OCI-LY3 (cell line): ENCODE measurements at regions not wholly inside any gene's neighbourhood (a gene's known extent, or its start where the extent isn't known, plus 50 kb on each side); places are given as distances from the start of the nearest gene placed in this dataset.

ENCODE experiments used
- H2AFZ ChIP-seq: fragments of 200-600, 300-600 bp; shearing (Covaris generic); 2 replicates; pipeline ENCODE4 v1.6.0; 2014; ENCODE audit warnings: antibody characterized with exemption, low read depth, low read length
- H3K27ac ChIP-seq: fragments of 200-600, 300-600 bp; sonication (generic); 2 replicates; pipeline ENCODE4 v1.5.1; 2014; ENCODE audit warnings: mild to moderate bottlenecking, low read length, moderate library complexity, mixed read lengths
- H3K27me3 ChIP-seq: fragments of 200-600, 300-600 bp; sonication (generic); 2 replicates; pipeline ENCODE4 v1.6.1; 2014; ENCODE audit warnings: low read depth, low read length, mixed read lengths
- H3K36me3 ChIP-seq: fragments of 200-600, 300-600 bp; sonication (generic); replicated peaks from 2 replicates; pipeline ENCODE3; 2014; ENCODE audit warnings: low read depth, low read length, mixed read lengths
- H3K4me1 ChIP-seq: fragments of 300-600, 200-600 bp; sonication (generic); 2 replicates; pipeline ENCODE4 v1.6.1; 2014; ENCODE audit warnings: low read length, mixed read lengths
- H3K4me2 ChIP-seq: fragments of 200-600, 300-600 bp; sonication (generic); 2 replicates; pipeline ENCODE4 v1.6.1; 2014; ENCODE audit warnings: low read length, mixed read lengths
- H3K4me3 ChIP-seq: fragments of 300-600, 200-600 bp; sonication (generic); 2 replicates; pipeline ENCODE4 v1.5.1; 2014; ENCODE audit warnings: antibody characterized with exemption, mild to moderate bottlenecking, low read length, moderate library complexity
- H3K79me2 ChIP-seq: fragments of 300-600, 200-600 bp; shearing (Covaris generic); 2 replicates; pipeline ENCODE4 v1.6.1; 2014; ENCODE audit warnings: mild to moderate bottlenecking, low read length, mixed read lengths
- H3K9ac ChIP-seq: fragments of 300-600, 200-600 bp; shearing (Covaris generic); 2 replicates; pipeline ENCODE4 v1.6.0; 2014; ENCODE audit warnings: mild to moderate bottlenecking, low read length, moderate library complexity
- H3K9me3 ChIP-seq: fragments of 200-600, 300-600 bp; shearing (Covaris generic); 2 replicates; pipeline ENCODE4 v1.6.1; 2014; ENCODE audit warnings: low read length, mixed read lengths; ENCODE audit not compliant: insufficient read depth
- H4K20me1 ChIP-seq: fragments of 200-600, 300-600 bp; sonication (generic); 2 replicates; pipeline ENCODE4 v1.6.1; 2016; ENCODE audit warnings: low read length, mixed read lengths; ENCODE audit not compliant: insufficient read depth
- CTCF ChIP-seq: fragments of 200-600, 300-600 bp; sonication (generic); IDR thresholded peaks from 2 replicates; pipeline ENCODE4 v1.5.1; 2014; ENCODE audit warnings: antibody characterized with exemption, low read length, low read depth
- EZH2phosphoT487 ChIP-seq: fragments of 200-600 bp; shearing (Covaris generic); IDR thresholded peaks from 2 replicates; pipeline ENCODE4 v1.6.1; 2018; ENCODE audit warnings: antibody characterized with exemption, mixed run types, low read depth

DNA sequence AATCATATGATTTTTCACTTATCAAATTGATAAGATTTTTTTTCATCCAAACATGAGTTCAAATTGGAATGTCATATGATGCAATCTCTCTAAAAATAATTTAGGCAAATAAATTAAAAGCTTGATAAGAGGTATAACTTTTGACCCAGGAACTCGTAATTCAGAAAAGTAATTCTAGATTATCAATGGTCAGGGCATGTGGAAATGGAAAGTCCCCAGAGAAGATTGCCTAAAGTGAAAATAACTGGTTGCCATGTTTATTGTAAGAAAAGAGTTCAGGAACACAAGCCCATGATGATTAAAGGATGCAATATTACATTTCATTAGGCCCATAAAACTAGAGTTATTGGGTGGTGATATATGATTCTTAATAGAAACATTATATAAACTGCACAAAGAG lies 1514.8 kb downstream of the SI start:
- Histone ChIP-seq H3K79me2 (no peaks in the 10 kb centered on the region), H4K20me1 (no peaks in the 10 kb centered on the region), H2AFZ (no peak overlapping the region), H3K36me3 (no peaks in the 10 kb centered on the region), H3K27ac (no peak overlapping the region), H3K4me1 (peaks cover 7% of the 10 kb centered on the region; the same call in 1 of the 2 replicates), H3K9ac (no peak overlapping the region), H3K4me2 (no peak overlapping the region), H3K27me3 (no peaks in the 10 kb centered on the region), H3K9me3 (no peaks in the 10 kb centered on the region), H3K4me3 (no peak overlapping the region)
- no peak for TF ChIP-seq CTCF
- no peak for TF ChIP-seq EZH2phosphoT487

DNA sequence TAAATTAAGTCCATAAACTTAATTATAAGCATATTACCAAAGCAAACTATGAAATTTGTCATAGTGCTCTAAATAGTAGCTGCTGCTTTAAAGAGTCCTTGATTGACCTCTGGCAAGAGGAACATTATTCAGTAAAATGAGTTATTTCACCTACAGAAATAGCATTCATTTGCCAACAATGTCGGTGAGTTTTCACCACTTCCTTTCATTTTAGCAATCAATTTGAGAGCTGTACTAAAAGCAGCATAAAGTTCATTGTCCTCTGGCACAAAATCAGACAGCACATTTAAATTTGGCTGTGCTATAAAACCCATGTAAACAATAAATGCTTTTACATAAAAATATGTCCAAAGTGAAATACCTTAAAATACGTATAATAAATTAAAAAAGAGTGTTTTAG lies 1515.7 kb downstream of the SI start:
- no peaks in the 10 kb centered on the region for H4K20me1 ChIP-seq

DNA sequence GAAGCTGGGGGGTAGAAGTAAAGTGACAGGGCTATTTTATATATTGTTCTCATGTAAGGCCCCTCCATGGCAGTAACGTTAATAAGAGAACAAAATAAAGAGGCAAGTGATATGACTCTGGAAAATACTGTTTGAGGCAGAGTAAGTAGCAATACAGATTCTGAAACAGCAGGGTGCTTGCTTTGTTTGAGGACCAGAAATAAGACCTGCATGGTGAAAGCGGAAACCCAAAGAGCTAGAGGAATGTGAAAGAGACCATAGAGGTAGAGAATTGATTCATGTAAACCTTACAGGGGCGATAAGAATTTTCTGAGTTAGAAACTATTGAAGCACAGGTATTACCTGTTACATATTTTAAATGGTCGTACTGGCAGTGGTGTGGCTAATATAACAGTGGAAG lies 1517.1 kb downstream of the SI start:
- Histone ChIP-seq H3K79me2 (no peaks in the 10 kb centered on the region), H3K9me3 (no peaks in the 10 kb centered on the region), H3K27ac (no peak overlapping the region), H3K36me3 (no peaks in the 10 kb centered on the region), H2AFZ (peak overlapping the region; percentile 69; the same call in 1 of the 2 replicates), H3K9ac (no peak overlapping the region), H4K20me1 (no peaks in the 10 kb centered on the region), H3K4me1 (peaks cover 7% of the 10 kb centered on the region; the same call in 1 of the 2 replicates), H3K27me3 (no peaks in the 10 kb centered on the region), H3K4me3 (no peak overlapping the region), H3K4me2 (no peak overlapping the region; the same call in 1 of the 2 replicates)
- TF ChIP-seq EZH2phosphoT487 (no peak), CTCF (no peak)

More for the DNA sequence above, 1515.7 kb downstream of the SI start:
- Histone ChIP-seq H3K27ac (no peak overlapping the region), H3K9me3 (no peaks in the 10 kb centered on the region), H3K36me3 (no peaks in the 10 kb centered on the region), H3K4me3 (no peak overlapping the region), H3K9ac (no peak overlapping the region), H3K4me1 (peaks cover 7% of the 10 kb centered on the region; the same call in 1 of the 2 replicates), H2AFZ (no peak overlapping the region), H3K27me3 (no peaks in the 10 kb centered on the region), H3K4me2 (no peak overlapping the region), H3K79me2 (no peaks in the 10 kb centered on the region)
- no peak for TF ChIP-seq CTCF
- no peak for TF ChIP-seq EZH2phosphoT487

DNA sequence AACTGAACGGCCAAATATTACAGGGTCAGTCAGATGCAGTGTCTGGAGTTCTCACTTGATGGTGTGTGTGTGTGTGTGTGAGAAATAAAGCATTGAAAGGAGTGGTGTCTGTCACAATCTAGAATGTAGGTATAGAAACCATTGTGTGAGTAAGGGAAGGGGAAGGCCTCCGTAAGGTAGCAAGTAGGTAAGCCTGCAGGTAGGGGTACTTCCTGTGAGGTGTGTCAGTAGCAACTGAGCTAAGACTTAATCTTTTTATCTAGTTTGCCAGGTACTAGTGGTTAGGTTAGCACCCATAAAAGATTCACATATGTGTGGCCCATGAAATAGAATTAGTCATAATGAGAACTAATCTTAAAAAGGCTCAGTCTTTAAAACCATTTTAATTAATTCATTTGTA lies 1517.8 kb downstream of the SI start:
- no peaks in the 10 kb centered on the region for H3K79me2 ChIP-seq
- peaks cover 7% of the 10 kb centered on the region; the same call in 1 of the 2 replicates for H3K4me1 ChIP-seq
- H4K20me1 ChIP-seq, result no peaks in the 10 kb centered on the region
- no peak for TF ChIP-seq EZH2phosphoT487
- TF ChIP-seq CTCF, result no peak
- H3K27me3 ChIP-seq, result no peaks in the 10 kb centered on the region
- H3K9ac ChIP-seq, result no peak overlapping the region
- H2AFZ ChIP-seq, result peak overlapping the region; percentile 69; the same call in 1 of the 2 replicates
- H3K4me2 ChIP-seq, result no peak overlapping the region
- H3K27ac ChIP-seq, result no peak overlapping the region
- no peaks in the 10 kb centered on the region for H3K9me3 ChIP-seq
- H3K36me3 ChIP-seq, result no peaks in the 10 kb centered on the region
- H3K4me3 ChIP-seq, result no peak overlapping the region
